ENCODE measurements at regions not wholly inside any gene's neighbourhood (a gene's known extent, or its start where the extent isn't known, plus 50 kb on each side); places are given as distances from the start of the nearest gene placed in this dataset.

GRCh38 chr3:159835126-159835525 is 153.5 kb upstream of the IL12A start:
- Histone ChIP-seq H3K4me1 (peaks cover 29% of the 10 kb centered on the region), H3K4me3 (no peak overlapping the region), H3K36me3 (no peaks in the 10 kb centered on the region), H3K9me3 (replicated peaks) (no peaks in the 10 kb centered on the region), H3K27me3 (no peaks in the 10 kb centered on the region), H3K27ac (no peak overlapping the region)
- DNase-seq, result no peak

- no peak for DNase-seq
- no peak overlapping the region for H3K27ac ChIP-seq
- no peaks in the 10 kb centered on the region for H3K27me3 ChIP-seq
- H3K9me3 ChIP-seq (replicated peaks), result no peaks in the 10 kb centered on the region
- no peaks in the 10 kb centered on the region for H3K36me3 ChIP-seq
- H3K4me1 ChIP-seq, result peaks cover 20% of the 10 kb centered on the region
- H3K4me3 ChIP-seq, result no peak overlapping the region
These were observed 150.9 kb upstream of the IL12A start for GRCh38 chr3:159837725-159838124.

GRCh38 chr3:159838938-159839337 is 149.7 kb upstream of the IL12A start:
- H3K9me3 ChIP-seq (replicated peaks), result no peaks in the 10 kb centered on the region
- no peak for DNase-seq
- H3K4me1 ChIP-seq, result peaks cover 18% of the 10 kb centered on the region
- H3K36me3 ChIP-seq, result no peaks in the 10 kb centered on the region
- H3K27ac ChIP-seq, result no peak overlapping the region
- H3K4me3 ChIP-seq, result no peak overlapping the region
- H3K27me3 ChIP-seq, result no peaks in the 10 kb centered on the region

GRCh38 chr3:159839561-159840379 is 148.9 kb upstream of the IL12A start, which contains the start of gene SCHIP1:
Gene SCHIP1, plus strand, starts transcription at chr3:159839861.
- Histone ChIP-seq H3K27ac (no peak within 1 kb of the TSS), H3K4me1 (peaks cover 23% of the 10 kb centered on the region), H3K4me3 (no peak within 1 kb of the TSS), H3K36me3 (no peaks in the 10 kb centered on the region), H3K9me3 (replicated peaks) (no peaks in the 10 kb centered on the region), H3K27me3 (no peaks in the 10 kb centered on the region)
- no peak for DNase-seq

- no peak for DNase-seq
- Histone ChIP-seq H3K4me1 (peaks cover 28% of the 10 kb centered on the region), H3K36me3 (no peaks in the 10 kb centered on the region), H3K9me3 (replicated peaks) (no peaks in the 10 kb centered on the region), H3K27me3 (no peaks in the 10 kb centered on the region), H3K4me3 (no peak overlapping the region), H3K27ac (no peak overlapping the region)
These were observed 147.8 kb upstream of the IL12A start for GRCh38 chr3:159840703-159841299.

GRCh38 chr3:159841766-159842165 is 146.9 kb upstream of the IL12A start:
- no peak for DNase-seq
- Histone ChIP-seq H3K36me3 (no peaks in the 10 kb centered on the region), H3K27ac (no peak overlapping the region), H3K4me1 (peaks cover 29% of the 10 kb centered on the region), H3K27me3 (no peaks in the 10 kb centered on the region), H3K9me3 (replicated peaks) (no peaks in the 10 kb centered on the region), H3K4me3 (no peak overlapping the region)

- DNase-seq, result no peak
- no peak overlapping the region for H3K27ac ChIP-seq
- H3K9me3 ChIP-seq (replicated peaks), result peaks cover 6% of the 10 kb centered on the region; the same call in 1 of the 2 replicates
- H3K36me3 ChIP-seq, result no peaks in the 10 kb centered on the region
- H3K4me3 ChIP-seq, result no peak overlapping the region
- no peaks in the 10 kb centered on the region for H3K27me3 ChIP-seq
- peaks cover 20% of the 10 kb centered on the region for H3K4me1 ChIP-seq
These were observed 144.6 kb upstream of the IL12A start for GRCh38 chr3:159843840-159844730.

GRCh38 chr3:159844801-159845261 is 143.8 kb upstream of the IL12A start:
- H3K27ac ChIP-seq, result no peak overlapping the region
- H3K4me1 ChIP-seq, result peaks cover 20% of the 10 kb centered on the region
- H3K27me3 ChIP-seq, result no peaks in the 10 kb centered on the region
- no peak for DNase-seq
- H3K36me3 ChIP-seq, result no peaks in the 10 kb centered on the region
- H3K9me3 ChIP-seq (replicated peaks), result peaks cover 6% of the 10 kb centered on the region; the same call in 1 of the 2 replicates
- no peak overlapping the region for H3K4me3 ChIP-seq

GRCh38 chr3:159845737-159846136 is 142.9 kb upstream of the IL12A start:
- Histone ChIP-seq H3K9me3 (replicated peaks) (peaks cover 6% of the 10 kb centered on the region; the same call in 1 of the 2 replicates), H3K36me3 (no peaks in the 10 kb centered on the region), H3K4me3 (no peak overlapping the region), H3K27me3 (no peaks in the 10 kb centered on the region), H3K27ac (no peak overlapping the region), H3K4me1 (peaks cover 20% of the 10 kb centered on the region)
- DNase-seq, result no peak

- DNase-seq, result no peak
- Histone ChIP-seq H3K27ac (no peak overlapping the region), H3K4me1 (peaks cover 20% of the 10 kb centered on the region), H3K36me3 (no peaks in the 10 kb centered on the region), H3K9me3 (replicated peaks) (peaks cover 6% of the 10 kb centered on the region; the same call in 1 of the 2 replicates), H3K4me3 (no peak overlapping the region), H3K27me3 (no peaks in the 10 kb centered on the region)
These were observed 142.4 kb upstream of the IL12A start for GRCh38 chr3:159846255-159846654.

GRCh38 chr3:159848348-159849118 is 140.1 kb upstream of the IL12A start:
- H3K4me3 ChIP-seq, result no peak overlapping the region
- H3K27ac ChIP-seq, result no peak overlapping the region
- DNase-seq, result no peak
- peaks cover 29% of the 10 kb centered on the region for H3K4me1 ChIP-seq
- no peaks in the 10 kb centered on the region for H3K36me3 ChIP-seq
- H3K9me3 ChIP-seq (replicated peaks), result peaks cover 6% of the 10 kb centered on the region; the same call in 1 of the 2 replicates
- no peaks in the 10 kb centered on the region for H3K27me3 ChIP-seq

- Histone ChIP-seq H3K36me3 (no peaks in the 10 kb centered on the region), H3K9me3 (replicated peaks) (peaks cover 6% of the 10 kb centered on the region; the same call in 1 of the 2 replicates), H3K27ac (no peak overlapping the region), H3K4me1 (peaks cover 35% of the 10 kb centered on the region), H3K4me3 (no peak overlapping the region), H3K27me3 (no peaks in the 10 kb centered on the region)
- DNase-seq, result no peak
These were observed 138.2 kb upstream of the IL12A start for GRCh38 chr3:159850481-159850880.

- Histone ChIP-seq H3K4me1 (peaks cover 42% of the 10 kb centered on the region), H3K27me3 (no peaks in the 10 kb centered on the region), H3K4me3 (peak overlapping the region; percentile 45), H3K9me3 (replicated peaks) (peaks cover 6% of the 10 kb centered on the region; the same call in 1 of the 2 replicates), H3K36me3 (no peaks in the 10 kb centered on the region), H3K27ac (peak overlapping the region; percentile 86)
- DNase-seq, result no peak
These were observed 136.4 kb upstream of the IL12A start for GRCh38 chr3:159852266-159852665.
